8988T (cell line): ENCODE measurements at regions not wholly inside any gene's neighbourhood (a gene's known extent, or its start where the extent isn't known, plus 50 kb on each side); places are given as distances from the start of the nearest gene placed in this dataset.

ENCODE experiments used
- DNase-seq: peaks from one replicate; pipeline ENCODE4 v3.0.0; 2011

- DNase-seq = no peak
Observed at GRCh38 chr14:71296184-71296583, 388.9 kb downstream of the PCNX1 start.

GRCh38 chr14:71300566-71301330 is 393.5 kb downstream of the PCNX1 start:
- DNase-seq = no peak

- DNase-seq = no peak
Observed at GRCh38 chr14:71301611-71302010, 394.4 kb downstream of the PCNX1 start.

GRCh38 chr14:71304690-71305089 is 397.4 kb downstream of the PCNX1 start:
- DNase-seq = no peak

- DNase-seq = no peak
Observed at GRCh38 chr14:71308671-71309070, 401.4 kb downstream of the PCNX1 start.

GRCh38 chr14:71309756-71310155 is 402.5 kb downstream of the PCNX1 start:
- no peak for DNase-seq

- no peak for DNase-seq
Observed at GRCh38 chr14:71311061-71311460, 403.8 kb downstream of the PCNX1 start.

- DNase-seq = no peak
Observed at GRCh38 chr14:71314717-71315116, 407.5 kb downstream of the PCNX1 start.

GRCh38 chr14:71317385-71318096 is 410.3 kb downstream of the PCNX1 start:
- DNase-seq = no peak

GRCh38 chr14:71318097-71318459 is 410.8 kb downstream of the PCNX1 start:
- DNase-seq = no peak

- DNase-seq = no peak
Observed at GRCh38 chr14:71319666-71320065, 412.4 kb downstream of the PCNX1 start.

- DNase-seq = peak; percentile 84
Observed at GRCh38 chr14:71320107-71320733, 413.0 kb downstream of the PCNX1 start, which contains the start of gene SIPA1L1. TSS of gene SIPA1L1 (plus strand) at chr14:71320476.

GRCh38 chr14:71320734-71321573 is 413.7 kb downstream of the PCNX1 start:
- peak; percentile 30 for DNase-seq

- DNase-seq = no peak
Observed at GRCh38 chr14:71321574-71322315, 414.5 kb downstream of the PCNX1 start.

GRCh38 chr14:71322655-71323250 is 415.5 kb downstream of the PCNX1 start:
- DNase-seq = peak; percentile 27

GRCh38 chr14:71324767-71325272 is 417.6 kb downstream of the PCNX1 start:
- DNase-seq = no peak

GRCh38 chr14:71327691-71328090 is 420.4 kb downstream of the PCNX1 start:
- DNase-seq = no peak

GRCh38 chr14:71328183-71328582 is 420.9 kb downstream of the PCNX1 start:
- DNase-seq = no peak

GRCh38 chr14:71328954-71329353 is 421.7 kb downstream of the PCNX1 start:
- no peak for DNase-seq

- DNase-seq = no peak
Observed at GRCh38 chr14:71331403-71331802, 424.1 kb downstream of the PCNX1 start.

GRCh38 chr14:71332476-71332875 is 425.2 kb downstream of the PCNX1 start:
- DNase-seq = no peak

- DNase-seq = no peak
Observed at GRCh38 chr14:71333705-71334104, 426.4 kb downstream of the PCNX1 start.
